ENCODE measurements at regions not wholly inside any gene's neighbourhood (a gene's known extent, or its start where the extent isn't known, plus 50 kb on each side); places are given as distances from the start of the nearest gene placed in this dataset.
"Not testable (repeated sequence)": the region's sequence is repeated elsewhere in the genome, so short reads cannot be mapped to it uniquely, and the experiment has no call there.

DNA sequence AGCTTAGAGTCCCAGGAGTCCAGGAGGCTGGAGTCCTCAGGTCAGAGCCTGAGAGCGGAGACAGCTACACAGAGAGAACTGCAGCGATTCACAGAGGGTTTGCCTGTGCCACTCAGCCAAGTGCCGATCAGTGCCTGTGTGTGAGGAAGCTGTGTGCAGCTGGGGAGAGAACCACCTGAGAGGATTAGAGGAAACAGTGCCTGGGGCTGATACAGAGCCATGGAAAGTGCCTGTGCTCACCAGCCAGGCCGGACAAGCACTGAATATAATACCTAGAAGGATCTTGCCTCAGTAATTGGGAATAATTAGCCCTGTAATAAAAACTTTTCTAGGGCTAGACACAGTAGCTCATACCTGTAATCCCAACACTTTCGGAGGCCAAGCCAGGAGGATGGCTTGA lies 134.7 kb downstream of the ARHGAP11B start:
- DNase-seq; H3K27me3 ChIP-seq (replicated peaks; ENCODE audit: control insufficient read depth, insufficient read depth, low read length, poor library complexity, severe bottlenecking); H3K9me3 ChIP-seq (ENCODE audit: control insufficient read depth, low read length); H3K4me3 ChIP-seq (ENCODE audit: insufficient read depth, low read depth, low read length, poor library complexity, severe bottlenecking); H3K36me3 ChIP-seq (ENCODE audit: control insufficient read depth, insufficient read depth, low read length); H3K27ac ChIP-seq (ENCODE audit: insufficient read depth, low read length, poor library complexity, severe bottlenecking); H3K4me1 ChIP-seq (ENCODE audit: control insufficient read depth, insufficient read depth, low read length, poor library complexity, severe bottlenecking): not testable (repeated sequence)

DNA sequence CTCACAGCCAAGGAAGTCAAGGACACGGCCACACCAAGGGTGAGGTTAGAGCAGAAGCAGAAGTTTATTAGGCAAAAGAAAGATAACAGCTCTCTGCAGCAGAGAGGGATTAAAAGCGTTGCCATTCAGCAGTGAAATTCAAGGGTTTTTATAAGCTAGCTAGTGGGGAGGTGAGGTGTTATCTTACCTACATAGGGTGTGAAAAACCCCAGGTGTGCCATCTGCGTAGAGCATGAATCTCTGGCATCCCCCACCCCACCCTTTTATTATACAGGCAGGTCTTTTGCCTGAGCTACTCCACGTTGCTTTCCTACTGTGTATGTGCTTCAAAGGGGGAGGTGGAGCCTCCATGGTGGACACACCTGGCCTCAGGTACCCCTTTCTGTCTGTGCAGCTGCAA lies 135.4 kb downstream of the ARHGAP11B start:
- H3K4me3 ChIP-seq (ENCODE audit: insufficient read depth, low read depth, low read length, poor library complexity, severe bottlenecking); H3K36me3 ChIP-seq (ENCODE audit: control insufficient read depth, insufficient read depth, low read length); H3K27ac ChIP-seq (ENCODE audit: insufficient read depth, low read length, poor library complexity, severe bottlenecking); H3K9me3 ChIP-seq (ENCODE audit: control insufficient read depth, low read length); H3K4me1 ChIP-seq (ENCODE audit: control insufficient read depth, insufficient read depth, low read length, poor library complexity, severe bottlenecking); DNase-seq; H3K27me3 ChIP-seq (replicated peaks; ENCODE audit: control insufficient read depth, insufficient read depth, low read length, poor library complexity, severe bottlenecking): not testable (repeated sequence)

DNA sequence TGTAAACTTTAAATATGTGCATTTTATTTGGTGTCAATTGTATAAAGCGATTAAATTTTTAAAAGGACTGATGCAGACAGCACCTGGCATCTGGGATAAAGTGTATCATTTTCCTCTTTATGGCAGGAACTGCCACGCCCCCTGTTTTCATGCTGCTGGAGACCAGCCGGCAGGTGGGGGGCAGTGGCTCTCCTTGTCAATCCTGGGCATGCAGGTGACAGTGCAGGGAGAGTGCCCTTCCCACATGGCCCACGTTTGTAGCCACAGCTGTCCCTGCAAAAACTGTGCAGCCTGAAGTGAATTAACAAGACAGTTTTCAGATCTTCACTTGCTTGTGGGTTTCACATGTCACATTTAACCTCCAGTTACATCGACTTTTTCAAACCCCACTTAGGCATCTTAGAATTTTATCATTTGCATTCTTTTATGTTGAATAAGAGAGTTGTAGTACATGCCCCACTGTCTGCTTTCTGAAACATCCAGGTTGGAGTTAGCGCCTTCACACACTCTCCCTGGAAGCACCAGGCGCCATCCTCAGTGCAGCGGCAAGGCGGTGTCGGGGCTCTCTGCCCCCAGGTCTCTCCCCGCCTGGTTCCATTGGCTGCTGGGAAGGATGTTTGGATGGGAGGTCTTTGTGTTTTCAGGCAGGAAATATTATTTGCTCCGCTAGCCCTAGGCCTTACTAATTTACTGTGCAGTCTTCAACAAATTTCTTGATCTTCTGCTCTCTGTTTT lies 134.2 kb upstream of the FAN1 start:
- not testable (repeated sequence) for DNase-seq; H3K36me3 ChIP-seq (ENCODE audit: control insufficient read depth, insufficient read depth, low read length); H3K27ac ChIP-seq (ENCODE audit: insufficient read depth, low read length, poor library complexity, severe bottlenecking); H3K9me3 ChIP-seq (ENCODE audit: control insufficient read depth, low read length); H3K4me1 ChIP-seq (ENCODE audit: control insufficient read depth, insufficient read depth, low read length, poor library complexity, severe bottlenecking); H3K27me3 ChIP-seq (replicated peaks; ENCODE audit: control insufficient read depth, insufficient read depth, low read length, poor library complexity, severe bottlenecking); H3K4me3 ChIP-seq (ENCODE audit: insufficient read depth, low read depth, low read length, poor library complexity, severe bottlenecking)

DNA sequence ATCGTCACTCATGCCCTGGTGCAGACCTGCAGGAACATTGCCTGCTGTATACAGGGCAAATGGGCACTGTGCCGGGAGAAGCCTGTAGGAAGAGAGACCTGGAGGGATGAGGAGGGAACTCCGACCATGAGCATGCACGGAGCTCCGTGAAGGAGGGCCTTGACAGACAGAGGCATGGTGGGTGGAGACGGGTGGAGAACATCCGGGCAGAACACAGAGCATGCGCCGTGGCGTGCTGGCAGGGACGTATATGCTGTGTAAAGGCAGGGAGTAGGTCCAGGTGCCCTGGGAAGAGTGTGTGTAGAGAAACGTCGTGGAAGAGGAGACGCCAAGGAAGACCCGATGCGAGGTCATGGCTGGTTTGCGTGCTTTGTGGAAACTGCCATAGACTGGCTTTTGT lies 133.0 kb upstream of the FAN1 start:
- no peaks in the 10 kb centered on the region for H3K9me3 ChIP-seq (ENCODE audit: control insufficient read depth, low read length)
- H3K36me3 ChIP-seq (ENCODE audit: control insufficient read depth, insufficient read depth, low read length) = no peaks in the 10 kb centered on the region
- DNase-seq = no peak
- H3K4me1 ChIP-seq (ENCODE audit: control insufficient read depth, insufficient read depth, low read length, poor library complexity, severe bottlenecking) = no peaks in the 10 kb centered on the region
- no peak overlapping the region for H3K4me3 ChIP-seq (ENCODE audit: insufficient read depth, low read depth, low read length, poor library complexity, severe bottlenecking)
- H3K27ac ChIP-seq (ENCODE audit: insufficient read depth, low read length, poor library complexity, severe bottlenecking) = no peak overlapping the region
- H3K27me3 ChIP-seq (replicated peaks; ENCODE audit: control insufficient read depth, insufficient read depth, low read length, poor library complexity, severe bottlenecking) = no peaks in the 10 kb centered on the region

DNA sequence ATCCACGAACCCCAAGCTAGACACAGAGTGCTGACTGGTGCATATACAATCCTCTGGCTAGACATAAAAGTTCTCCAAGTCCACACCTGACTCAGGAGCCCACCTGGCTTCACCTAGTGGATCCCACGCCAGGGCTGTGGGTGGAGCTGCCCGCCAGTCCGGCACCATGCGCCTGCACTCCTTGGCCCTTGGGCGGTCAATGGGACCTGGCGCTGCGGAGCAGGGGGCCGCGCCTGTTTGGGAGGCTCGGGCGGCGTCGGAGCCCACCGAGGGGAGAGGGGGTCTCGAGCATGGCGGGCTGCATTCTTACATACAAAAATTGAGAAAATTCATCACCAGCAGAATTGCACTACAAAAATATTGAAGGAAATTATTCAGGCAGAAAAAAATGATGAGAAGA lies 120.7 kb upstream of the FAN1 start:
- H3K4me3 ChIP-seq (ENCODE audit: insufficient read depth, low read depth, low read length, poor library complexity, severe bottlenecking) = no peak overlapping the region
- DNase-seq = no peak

DNA sequence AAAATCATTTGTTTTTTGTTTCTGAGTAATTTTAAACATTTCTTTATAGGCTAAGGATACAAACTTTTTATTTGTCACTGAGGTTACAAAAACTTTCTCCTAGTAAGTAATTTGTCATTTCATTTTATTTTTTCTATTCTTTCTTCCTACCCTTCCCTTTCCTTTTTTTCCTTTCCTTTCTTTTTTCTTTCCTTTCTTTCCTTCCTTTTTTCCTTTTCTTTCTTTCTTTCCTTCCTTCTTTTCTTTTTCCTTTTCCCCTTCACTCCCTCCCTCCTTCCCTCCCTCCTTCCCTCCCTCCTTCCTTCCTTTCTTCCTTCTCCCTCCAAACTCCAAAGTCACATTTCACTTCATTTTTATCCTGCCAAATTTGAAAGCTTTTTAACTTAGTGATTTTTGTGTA lies 115.1 kb upstream of the FAN1 start:
- Histone ChIP-seq H3K4me1 (ENCODE audit: control insufficient read depth, insufficient read depth, low read length, poor library complexity, severe bottlenecking) (no peaks in the 10 kb centered on the region), H3K36me3 (ENCODE audit: control insufficient read depth, insufficient read depth, low read length) (no peaks in the 10 kb centered on the region), H3K27me3 (replicated peaks; ENCODE audit: control insufficient read depth, insufficient read depth, low read length, poor library complexity, severe bottlenecking) (peaks cover 2% of the 10 kb centered on the region), H3K9me3 (ENCODE audit: control insufficient read depth, low read length) (no peaks in the 10 kb centered on the region), H3K27ac (ENCODE audit: insufficient read depth, low read length, poor library complexity, severe bottlenecking) (no peak overlapping the region), H3K4me3 (ENCODE audit: insufficient read depth, low read depth, low read length, poor library complexity, severe bottlenecking) (no peak overlapping the region)
- no peak for DNase-seq

More for the DNA sequence above, 120.7 kb upstream of the FAN1 start:
- no peak overlapping the region for H3K27ac ChIP-seq (ENCODE audit: insufficient read depth, low read length, poor library complexity, severe bottlenecking)
- H3K36me3 ChIP-seq (ENCODE audit: control insufficient read depth, insufficient read depth, low read length) = no peaks in the 10 kb centered on the region
- no peaks in the 10 kb centered on the region for H3K9me3 ChIP-seq (ENCODE audit: control insufficient read depth, low read length)
- H3K27me3 ChIP-seq (replicated peaks; ENCODE audit: control insufficient read depth, insufficient read depth, low read length, poor library complexity, severe bottlenecking) = no peaks in the 10 kb centered on the region
- H3K4me1 ChIP-seq (ENCODE audit: control insufficient read depth, insufficient read depth, low read length, poor library complexity, severe bottlenecking) = no peaks in the 10 kb centered on the region

DNA sequence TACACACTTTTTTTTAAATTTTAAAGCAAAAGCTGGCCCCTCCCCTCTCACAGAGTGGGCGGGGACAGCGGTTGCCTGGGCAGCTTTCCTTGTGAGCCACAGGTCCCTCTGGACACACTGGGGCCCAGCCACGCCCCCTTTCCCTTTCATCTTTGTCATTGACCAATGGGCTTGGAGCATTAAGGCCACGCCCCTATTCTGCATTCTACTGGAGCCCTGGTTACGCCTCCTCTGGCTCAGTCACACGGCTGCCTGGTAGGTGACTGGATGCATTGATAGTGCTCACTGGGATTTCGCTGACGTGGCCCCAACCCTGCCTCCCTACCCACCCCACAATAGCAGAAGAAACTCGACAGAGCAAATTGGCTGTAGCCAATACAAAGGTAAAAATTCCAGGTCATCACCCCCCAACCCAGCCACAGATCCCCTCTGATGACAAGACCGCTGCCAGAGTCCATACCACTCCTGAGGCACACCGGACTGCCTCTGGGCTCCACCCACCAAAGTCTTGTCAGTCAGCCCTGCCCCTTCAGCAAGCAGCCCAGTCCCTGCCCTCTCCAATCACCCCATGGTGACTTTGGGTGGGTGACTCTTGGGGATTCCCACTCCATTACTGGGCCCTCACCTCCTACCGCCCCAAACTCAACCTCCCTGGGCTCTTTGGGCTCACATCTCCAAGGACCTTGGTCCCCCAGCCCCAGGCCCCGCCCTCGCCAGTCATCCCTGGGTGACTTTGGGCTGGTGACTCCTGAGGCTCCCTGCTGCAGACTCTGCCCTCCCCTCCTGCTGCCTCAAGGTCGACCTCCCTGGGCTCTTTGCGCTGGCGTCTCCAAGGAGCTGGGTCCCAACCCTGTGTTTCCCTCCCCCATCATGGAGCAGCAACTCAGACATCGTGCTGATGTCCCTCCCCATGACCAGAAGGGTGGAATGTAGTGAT lies 112.2 kb upstream of the FAN1 start:
- H3K27me3 ChIP-seq (replicated peaks; ENCODE audit: control insufficient read depth, insufficient read depth, low read length, poor library complexity, severe bottlenecking) = peaks cover 2% of the 10 kb centered on the region
- no peaks in the 10 kb centered on the region for H3K9me3 ChIP-seq (ENCODE audit: control insufficient read depth, low read length)
- no peak overlapping the region for H3K4me3 ChIP-seq (ENCODE audit: insufficient read depth, low read depth, low read length, poor library complexity, severe bottlenecking)
- no peaks in the 10 kb centered on the region for H3K4me1 ChIP-seq (ENCODE audit: control insufficient read depth, insufficient read depth, low read length, poor library complexity, severe bottlenecking)
- no peak overlapping the region for H3K27ac ChIP-seq (ENCODE audit: insufficient read depth, low read length, poor library complexity, severe bottlenecking)
- no peak for DNase-seq
- H3K36me3 ChIP-seq (ENCODE audit: control insufficient read depth, insufficient read depth, low read length) = no peaks in the 10 kb centered on the region

DNA sequence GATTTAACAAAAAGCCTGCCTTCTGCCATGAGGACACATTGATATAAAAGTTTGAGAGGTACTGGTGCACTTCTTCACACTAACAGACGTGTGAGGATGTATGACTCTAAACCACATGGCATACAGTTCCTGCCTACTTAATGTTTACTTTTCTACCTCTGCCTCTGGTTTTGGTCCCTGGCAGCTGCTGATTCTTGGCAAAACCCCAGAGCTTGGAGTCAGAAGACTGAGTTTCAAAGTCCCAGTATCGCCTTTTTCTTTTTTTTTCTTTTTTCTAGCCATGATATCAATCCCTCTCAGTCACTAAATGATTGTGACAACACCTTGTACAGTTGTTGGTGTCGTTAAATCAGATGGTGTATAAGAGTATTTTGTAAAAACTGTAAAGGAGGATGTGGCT lies 110.9 kb upstream of the FAN1 start:
- H3K36me3 ChIP-seq (ENCODE audit: control insufficient read depth, insufficient read depth, low read length); H3K4me1 ChIP-seq (ENCODE audit: control insufficient read depth, insufficient read depth, low read length, poor library complexity, severe bottlenecking); H3K9me3 ChIP-seq (ENCODE audit: control insufficient read depth, low read length); H3K27ac ChIP-seq (ENCODE audit: insufficient read depth, low read length, poor library complexity, severe bottlenecking); H3K4me3 ChIP-seq (ENCODE audit: insufficient read depth, low read depth, low read length, poor library complexity, severe bottlenecking); H3K27me3 ChIP-seq (replicated peaks; ENCODE audit: control insufficient read depth, insufficient read depth, low read length, poor library complexity, severe bottlenecking); DNase-seq: not testable (repeated sequence)

DNA sequence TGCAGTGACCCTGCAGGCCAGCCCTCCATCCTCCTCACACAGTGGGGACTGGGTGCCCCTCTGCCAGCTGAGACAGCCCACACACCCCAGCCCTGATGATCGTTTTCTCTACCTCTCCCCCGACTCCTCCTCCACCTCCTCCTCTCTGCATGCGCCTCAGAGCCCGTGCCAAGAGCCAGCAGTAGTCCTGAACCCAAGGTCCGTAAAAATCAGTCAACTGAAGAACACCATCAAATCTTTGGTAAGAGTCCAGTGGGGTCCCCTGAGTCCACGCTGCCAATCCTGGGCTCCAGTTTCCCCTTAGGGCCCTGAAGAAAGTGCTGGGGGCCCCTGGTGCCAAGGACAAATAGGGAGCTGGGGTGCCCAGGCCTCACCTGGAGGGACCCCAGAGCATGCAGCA lies 109.3 kb upstream of the FAN1 start:
- Histone ChIP-seq H3K27ac (ENCODE audit: insufficient read depth, low read length, poor library complexity, severe bottlenecking) (no peak overlapping the region), H3K4me1 (ENCODE audit: control insufficient read depth, insufficient read depth, low read length, poor library complexity, severe bottlenecking) (no peaks in the 10 kb centered on the region), H3K4me3 (ENCODE audit: insufficient read depth, low read depth, low read length, poor library complexity, severe bottlenecking) (no peak overlapping the region), H3K9me3 (ENCODE audit: control insufficient read depth, low read length) (no peaks in the 10 kb centered on the region), H3K36me3 (ENCODE audit: control insufficient read depth, insufficient read depth, low read length) (no peaks in the 10 kb centered on the region), H3K27me3 (replicated peaks; ENCODE audit: control insufficient read depth, insufficient read depth, low read length, poor library complexity, severe bottlenecking) (no peaks in the 10 kb centered on the region)
- no peak for DNase-seq

DNA sequence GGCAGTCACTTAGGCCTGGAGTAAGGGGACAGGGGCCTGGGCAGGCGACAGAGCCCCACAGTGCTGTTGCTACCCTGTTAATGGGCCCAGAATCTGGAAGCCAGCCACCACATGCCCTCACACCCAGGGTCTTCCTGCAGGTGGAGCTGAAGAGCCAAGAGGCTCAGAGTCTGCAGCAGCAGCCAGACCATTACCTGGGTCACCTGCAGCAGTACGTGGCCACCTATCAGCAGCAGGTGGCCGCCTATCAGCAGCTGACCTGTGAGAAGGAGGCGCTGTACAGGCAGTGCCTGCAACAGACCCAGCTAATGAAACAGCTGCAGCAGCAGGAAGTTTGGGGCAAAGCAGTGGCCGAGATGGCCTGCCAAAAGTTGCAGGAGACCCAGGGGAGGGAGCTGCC lies 104.2 kb upstream of the FAN1 start:
- not testable (repeated sequence) for H3K27me3 ChIP-seq (replicated peaks; ENCODE audit: control insufficient read depth, insufficient read depth, low read length, poor library complexity, severe bottlenecking); DNase-seq; H3K4me3 ChIP-seq (ENCODE audit: insufficient read depth, low read depth, low read length, poor library complexity, severe bottlenecking); H3K4me1 ChIP-seq (ENCODE audit: control insufficient read depth, insufficient read depth, low read length, poor library complexity, severe bottlenecking); H3K27ac ChIP-seq (ENCODE audit: insufficient read depth, low read length, poor library complexity, severe bottlenecking); H3K9me3 ChIP-seq (ENCODE audit: control insufficient read depth, low read length); H3K36me3 ChIP-seq (ENCODE audit: control insufficient read depth, insufficient read depth, low read length)
